ENCODE measurements at regions not wholly inside any gene's neighbourhood (a gene's known extent, or its start where the extent isn't known, plus 50 kb on each side); places are given as distances from the start of the nearest gene placed in this dataset.

DNA sequence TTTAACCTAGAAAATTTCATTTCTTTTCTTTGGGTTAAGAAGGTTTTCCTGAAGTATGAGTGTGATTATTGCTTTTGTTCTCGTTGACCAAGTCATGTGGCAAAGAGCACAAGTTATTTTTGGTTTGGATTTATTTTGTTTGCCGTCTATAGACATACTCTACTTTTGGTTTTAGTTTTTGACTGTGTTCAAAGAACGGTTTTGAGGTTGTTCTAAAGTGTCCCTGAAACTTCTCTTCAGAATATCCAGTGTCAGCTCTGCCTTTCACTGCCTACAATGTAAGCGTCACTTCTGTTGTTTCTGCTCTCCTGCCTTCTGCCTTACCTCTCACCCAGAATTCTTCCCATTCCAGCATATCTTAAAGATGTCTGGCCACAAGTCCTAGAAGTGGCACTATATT is 812.2 kb downstream of the C4orf33 start:
- H3K4me3 ChIP-seq (ENCODE audit: low read depth in 1 of 3, low read length in 3 of 3) = no peak overlapping the region
- WGBS = 43% methylated on average over 4 of the region's 4 CpGs
- peaks cover 0 to 1% (median 0%) of the 10 kb centered on the region in 4 donors for H3K4me1 ChIP-seq (ENCODE audit: control insufficient read depth in 4 of 4, insufficient read depth in 4 of 4, low read length in 3 of 4)
- no peak overlapping the region for H3K27ac ChIP-seq (ENCODE audit: low read depth in 1 of 2, low read length in 2 of 2)
- H3K9me3 ChIP-seq (ENCODE audit: control insufficient read depth in 4 of 4, low read length in 3 of 4) = no peaks in the 10 kb centered on the region
- H3K9ac ChIP-seq (ENCODE audit: low read depth in 1 of 2, low read length in 2 of 2) = no peak overlapping the region
- H3K36me3 ChIP-seq (ENCODE audit: control insufficient read depth in 4 of 4, insufficient read depth in 3 of 4, low read depth in 1 of 4, low read length in 3 of 4) = no peaks in the 10 kb centered on the region
- H3K27me3 ChIP-seq (ENCODE audit: control insufficient read depth in 4 of 4, insufficient read depth in 4 of 4, low read length in 3 of 4) = no peaks in the 10 kb centered on the region
- TF ChIP-seq SP1 (IDR thresholded peaks at IDR 0.05) (no peak), TAF1 (conservative IDR thresholded peaks at IDR 0.05) (no peak), EGR1 (IDR thresholded peaks at IDR 0.05; ENCODE audit: low read depth in 2 of 2) (no peak), GABPA (IDR thresholded peaks at IDR 0.05 in 1 of 2, conservative IDR thresholded peaks at IDR 0.05 in 1 of 2) (no peak), JUND (IDR thresholded peaks at IDR 0.05) (no peak), NR2F2 (IDR thresholded peaks at IDR 0.05) (no peak)
- TF ChIP-seq, protein P1, sequence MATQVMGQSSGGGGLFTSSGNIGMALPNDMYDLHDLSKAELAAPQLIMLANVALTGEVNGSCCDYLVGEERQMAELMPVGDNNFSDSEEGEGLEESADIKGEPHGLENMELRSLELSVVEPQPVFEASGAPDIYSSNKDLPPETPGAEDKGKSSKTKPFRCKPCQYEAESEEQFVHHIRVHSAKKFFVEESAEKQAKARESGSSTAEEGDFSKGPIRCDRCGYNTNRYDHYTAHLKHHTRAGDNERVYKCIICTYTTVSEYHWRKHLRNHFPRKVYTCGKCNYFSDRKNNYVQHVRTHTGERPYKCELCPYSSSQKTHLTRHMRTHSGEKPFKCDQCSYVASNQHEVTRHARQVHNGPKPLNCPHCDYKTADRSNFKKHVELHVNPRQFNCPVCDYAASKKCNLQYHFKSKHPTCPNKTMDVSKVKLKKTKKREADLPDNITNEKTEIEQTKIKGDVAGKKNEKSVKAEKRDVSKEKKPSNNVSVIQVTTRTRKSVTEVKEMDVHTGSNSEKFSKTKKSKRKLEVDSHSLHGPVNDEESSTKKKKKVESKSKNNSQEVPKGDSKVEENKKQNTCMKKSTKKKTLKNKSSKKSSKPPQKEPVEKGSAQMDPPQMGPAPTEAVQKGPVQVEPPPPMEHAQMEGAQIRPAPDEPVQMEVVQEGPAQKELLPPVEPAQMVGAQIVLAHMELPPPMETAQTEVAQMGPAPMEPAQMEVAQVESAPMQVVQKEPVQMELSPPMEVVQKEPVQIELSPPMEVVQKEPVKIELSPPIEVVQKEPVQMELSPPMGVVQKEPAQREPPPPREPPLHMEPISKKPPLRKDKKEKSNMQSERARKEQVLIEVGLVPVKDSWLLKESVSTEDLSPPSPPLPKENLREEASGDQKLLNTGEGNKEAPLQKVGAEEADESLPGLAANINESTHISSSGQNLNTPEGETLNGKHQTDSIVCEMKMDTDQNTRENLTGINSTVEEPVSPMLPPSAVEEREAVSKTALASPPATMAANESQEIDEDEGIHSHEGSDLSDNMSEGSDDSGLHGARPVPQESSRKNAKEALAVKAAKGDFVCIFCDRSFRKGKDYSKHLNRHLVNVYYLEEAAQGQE (IDR thresholded peaks at IDR 0.05) = no peak
- TF ChIP-seq, protein P2, sequence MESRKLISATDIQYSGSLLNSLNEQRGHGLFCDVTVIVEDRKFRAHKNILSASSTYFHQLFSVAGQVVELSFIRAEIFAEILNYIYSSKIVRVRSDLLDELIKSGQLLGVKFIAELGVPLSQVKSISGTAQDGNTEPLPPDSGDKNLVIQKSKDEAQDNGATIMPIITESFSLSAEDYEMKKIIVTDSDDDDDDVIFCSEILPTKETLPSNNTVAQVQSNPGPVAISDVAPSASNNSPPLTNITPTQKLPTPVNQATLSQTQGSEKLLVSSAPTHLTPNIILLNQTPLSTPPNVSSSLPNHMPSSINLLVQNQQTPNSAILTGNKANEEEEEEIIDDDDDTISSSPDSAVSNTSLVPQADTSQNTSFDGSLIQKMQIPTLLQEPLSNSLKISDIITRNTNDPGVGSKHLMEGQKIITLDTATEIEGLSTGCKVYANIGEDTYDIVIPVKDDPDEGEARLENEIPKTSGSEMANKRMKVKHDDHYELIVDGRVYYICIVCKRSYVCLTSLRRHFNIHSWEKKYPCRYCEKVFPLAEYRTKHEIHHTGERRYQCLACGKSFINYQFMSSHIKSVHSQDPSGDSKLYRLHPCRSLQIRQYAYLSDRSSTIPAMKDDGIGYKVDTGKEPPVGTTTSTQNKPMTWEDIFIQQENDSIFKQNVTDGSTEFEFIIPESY (IDR thresholded peaks at IDR 0.05) = no peak
- no peak for DNase-seq (ENCODE audit: low spot score)

DNA sequence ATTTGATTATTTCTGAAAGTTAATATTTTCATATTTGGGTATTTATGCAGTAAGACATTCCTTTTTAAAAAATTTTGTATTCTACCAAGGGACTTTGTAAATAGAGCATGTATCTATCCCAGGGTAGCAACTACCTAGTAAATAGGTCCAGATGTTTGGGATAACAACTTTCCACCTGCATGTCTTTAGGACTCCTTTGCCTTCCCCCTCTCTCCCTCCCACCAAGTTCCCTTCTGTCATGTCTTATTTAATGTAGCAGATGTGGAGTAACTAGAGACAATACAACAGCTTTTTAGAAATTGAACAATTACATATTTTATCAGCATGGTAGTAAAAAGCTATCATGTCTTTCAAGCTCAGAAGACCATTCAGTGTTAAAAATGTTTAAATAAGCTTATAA is 821.0 kb downstream of the C4orf33 start:
- DNase-seq (ENCODE audit: low spot score) = no peak
- no peak overlapping the region for H3K4me3 ChIP-seq (ENCODE audit: low read depth in 1 of 3, low read length in 3 of 3)
- no peaks in the 10 kb centered on the region for H3K36me3 ChIP-seq (ENCODE audit: control insufficient read depth in 4 of 4, insufficient read depth in 3 of 4, low read depth in 1 of 4, low read length in 3 of 4)
- no peaks in the 10 kb centered on the region for H3K27me3 ChIP-seq (ENCODE audit: control insufficient read depth in 4 of 4, insufficient read depth in 4 of 4, low read length in 3 of 4)
- no peaks in the 10 kb centered on the region for H3K9me3 ChIP-seq (ENCODE audit: control insufficient read depth in 4 of 4, low read length in 3 of 4)
- TF ChIP-seq, protein P3, sequence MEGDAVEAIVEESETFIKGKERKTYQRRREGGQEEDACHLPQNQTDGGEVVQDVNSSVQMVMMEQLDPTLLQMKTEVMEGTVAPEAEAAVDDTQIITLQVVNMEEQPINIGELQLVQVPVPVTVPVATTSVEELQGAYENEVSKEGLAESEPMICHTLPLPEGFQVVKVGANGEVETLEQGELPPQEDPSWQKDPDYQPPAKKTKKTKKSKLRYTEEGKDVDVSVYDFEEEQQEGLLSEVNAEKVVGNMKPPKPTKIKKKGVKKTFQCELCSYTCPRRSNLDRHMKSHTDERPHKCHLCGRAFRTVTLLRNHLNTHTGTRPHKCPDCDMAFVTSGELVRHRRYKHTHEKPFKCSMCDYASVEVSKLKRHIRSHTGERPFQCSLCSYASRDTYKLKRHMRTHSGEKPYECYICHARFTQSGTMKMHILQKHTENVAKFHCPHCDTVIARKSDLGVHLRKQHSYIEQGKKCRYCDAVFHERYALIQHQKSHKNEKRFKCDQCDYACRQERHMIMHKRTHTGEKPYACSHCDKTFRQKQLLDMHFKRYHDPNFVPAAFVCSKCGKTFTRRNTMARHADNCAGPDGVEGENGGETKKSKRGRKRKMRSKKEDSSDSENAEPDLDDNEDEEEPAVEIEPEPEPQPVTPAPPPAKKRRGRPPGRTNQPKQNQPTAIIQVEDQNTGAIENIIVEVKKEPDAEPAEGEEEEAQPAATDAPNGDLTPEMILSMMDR (IDR thresholded peaks at IDR 0.05; ENCODE audit: low read depth, low read length, missing input control) = no peak
- TF ChIP-seq HNF4A (conservative IDR thresholded peaks at IDR 0.05) (no peak), SP1 (IDR thresholded peaks at IDR 0.05) (no peak), YY1 (IDR thresholded peaks at IDR 0.05) (no peak), RAD21 (IDR thresholded peaks at IDR 0.05) (no peak), HNF4G (IDR thresholded peaks at IDR 0.05) (no peak), RXRA (IDR thresholded peaks at IDR 0.05) (no peak), NR2F2 (IDR thresholded peaks at IDR 0.05) (no peak), GABPA (IDR thresholded peaks at IDR 0.05 in 1 of 2, conservative IDR thresholded peaks at IDR 0.05 in 1 of 2) (no peak), FOXA1 (IDR thresholded peaks at IDR 0.05) (no peak)
- TF ChIP-seq, protein P4, sequence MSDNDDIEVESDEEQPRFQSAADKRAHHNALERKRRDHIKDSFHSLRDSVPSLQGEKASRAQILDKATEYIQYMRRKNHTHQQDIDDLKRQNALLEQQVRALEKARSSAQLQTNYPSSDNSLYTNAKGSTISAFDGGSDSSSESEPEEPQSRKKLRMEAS (IDR thresholded peaks at IDR 0.05) = no peak
- TF ChIP-seq, protein P2 (IDR thresholded peaks at IDR 0.05) = no peak
- H3K9ac ChIP-seq (ENCODE audit: low read depth in 1 of 2, low read length in 2 of 2) = no peak overlapping the region
- no peaks in the 10 kb centered on the region for H3K4me1 ChIP-seq (ENCODE audit: control insufficient read depth in 4 of 4, insufficient read depth in 4 of 4, low read length in 3 of 4)
- no peak overlapping the region for H3K27ac ChIP-seq (ENCODE audit: low read depth in 1 of 2, low read length in 2 of 2)
